ENCODE measurements at regions not wholly inside any gene's neighbourhood (a gene's known extent, or its start where the extent isn't known, plus 50 kb on each side); places are given as distances from the start of the nearest gene placed in this dataset.

DNA sequence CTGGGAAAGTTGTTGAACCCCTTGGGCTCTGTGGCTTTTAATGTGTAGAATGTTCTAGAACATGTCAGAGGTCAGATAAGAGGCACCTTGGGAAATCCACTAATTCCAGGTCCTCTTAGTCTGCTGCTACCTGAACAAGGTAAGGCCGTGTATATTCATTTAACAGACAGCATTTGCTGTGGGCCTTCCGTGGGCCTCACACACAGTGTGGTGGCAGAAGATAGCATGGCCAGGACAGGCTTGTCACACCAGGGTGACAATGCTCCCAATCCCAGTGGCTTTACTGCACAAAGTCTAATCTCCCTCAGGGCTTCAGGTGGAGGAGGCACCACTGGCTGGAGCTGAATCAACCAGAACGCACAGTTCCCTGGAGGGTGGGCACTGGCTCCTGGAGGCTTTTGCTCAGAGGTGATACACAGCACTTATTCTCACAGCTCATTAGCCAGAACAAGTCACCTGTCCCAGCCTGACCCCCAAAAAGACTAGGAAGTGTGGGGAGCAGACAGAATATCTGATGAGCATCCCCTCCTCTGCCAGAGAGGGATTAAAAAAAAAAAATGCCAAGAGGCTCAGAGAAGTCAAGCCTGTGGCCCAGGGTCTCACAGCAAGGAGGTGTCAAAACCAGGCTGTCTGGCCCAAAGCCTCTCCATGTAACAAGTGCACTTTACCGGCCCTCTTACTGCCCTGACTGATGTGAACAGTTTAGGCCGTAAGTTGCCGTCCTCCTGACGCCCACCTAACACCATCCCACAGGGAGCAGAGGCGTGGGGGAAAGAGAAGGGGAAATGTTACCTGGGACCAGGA, 216.9 kb upstream of the RAB6C start:
- H3K27me3 ChIP-seq: no peaks in the 10 kb centered on the region
- H3K27ac ChIP-seq: no peak overlapping the region
- in situ Hi-C loops (cut with MboI; ENCODE audit: low sequenced_read_pairs in 4 of 4): no loop called here
- no peaks in the 10 kb centered on the region for H3K36me3 ChIP-seq
- H3K4me1 ChIP-seq: peaks cover 0 to 4% of the 10 kb centered on the region in 2 donors
- ATAC-seq (no peak), DNase-seq (no peak)
- no peaks in the 10 kb centered on the region for H3K9me3 ChIP-seq
- intact Hi-C loops (cut with DNase I; ENCODE audit: low total_unique reads): no loop called here
- TF ChIP-seq CTCF (IDR thresholded peaks at IDR 0.05 in 4 of 5, conservative IDR thresholded peaks at IDR 0.05 in 1 of 5): no peak
- no peak for TF ChIP-seq POLR2A (IDR thresholded peaks at IDR 0.05)
- no peak overlapping the region for H3K4me3 ChIP-seq

DNA sequence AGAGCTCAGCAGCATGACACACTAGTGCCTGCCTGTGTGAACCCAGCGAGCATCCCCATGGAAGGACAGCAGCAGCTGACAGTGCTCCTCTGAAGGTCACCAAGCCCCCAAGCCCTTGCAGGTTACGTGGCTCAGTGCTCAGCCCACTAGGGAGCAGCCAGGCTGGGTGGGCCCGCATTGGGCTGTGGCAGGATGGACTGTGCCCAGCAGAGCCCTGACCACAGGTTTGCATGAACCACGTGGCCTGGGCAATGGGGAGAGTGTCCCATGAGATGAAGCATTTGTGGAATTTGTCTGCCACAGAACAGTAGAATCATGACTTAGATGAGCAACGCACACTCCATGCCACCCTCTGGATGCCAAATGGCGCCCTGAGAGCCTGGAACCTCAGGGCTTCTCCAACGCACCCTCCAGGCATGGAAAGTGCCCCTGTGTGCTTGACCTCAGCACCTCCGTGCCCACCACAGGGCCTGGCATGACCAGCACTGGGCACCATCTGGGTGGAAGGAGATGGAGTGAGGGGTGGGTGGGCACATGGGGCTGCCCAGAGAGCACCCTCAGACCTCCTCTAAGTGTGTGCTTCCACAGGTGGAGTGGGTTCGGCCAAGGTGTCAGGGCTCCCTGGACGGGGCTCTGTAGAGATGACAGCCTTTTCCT, 216.1 kb upstream of the RAB6C start:
- DNase-seq (no peak), ATAC-seq (no peak)
- Histone ChIP-seq H3K9me3 (no peaks in the 10 kb centered on the region), H3K27ac (no peak overlapping the region), H3K4me3 (no peak overlapping the region), H3K27me3 (no peaks in the 10 kb centered on the region), H3K36me3 (no peaks in the 10 kb centered on the region), H3K4me1 (peaks cover 0 to 4% of the 10 kb centered on the region in 2 donors)
- intact Hi-C loops (cut with DNase I; ENCODE audit: low total_unique reads): no loop called here
- TF ChIP-seq POLR2A (IDR thresholded peaks at IDR 0.05) (no peak), CTCF (IDR thresholded peaks at IDR 0.05 in 4 of 5, conservative IDR thresholded peaks at IDR 0.05 in 1 of 5) (no peak)
- in situ Hi-C loops (cut with MboI; ENCODE audit: low sequenced_read_pairs in 4 of 4): no loop called here

- DNase-seq (no peak), ATAC-seq (no peak)
- Histone ChIP-seq H3K4me3 (no peak overlapping the region), H3K36me3 (no peaks in the 10 kb centered on the region), H3K27me3 (no peaks in the 10 kb centered on the region), H3K9me3 (no peaks in the 10 kb centered on the region), H3K27ac (no peak overlapping the region), H3K4me1 (no peaks in the 10 kb centered on the region)
- in situ Hi-C loops (cut with MboI; ENCODE audit: low sequenced_read_pairs in 4 of 4) (no loop called here), intact Hi-C loops (cut with DNase I; ENCODE audit: low total_unique reads) (no loop called here)
- TF ChIP-seq POLR2A (IDR thresholded peaks at IDR 0.05): no peak
These were observed 215.5 kb upstream of the RAB6C start for GRCh38 chr2:129763966-129764365.

DNA sequence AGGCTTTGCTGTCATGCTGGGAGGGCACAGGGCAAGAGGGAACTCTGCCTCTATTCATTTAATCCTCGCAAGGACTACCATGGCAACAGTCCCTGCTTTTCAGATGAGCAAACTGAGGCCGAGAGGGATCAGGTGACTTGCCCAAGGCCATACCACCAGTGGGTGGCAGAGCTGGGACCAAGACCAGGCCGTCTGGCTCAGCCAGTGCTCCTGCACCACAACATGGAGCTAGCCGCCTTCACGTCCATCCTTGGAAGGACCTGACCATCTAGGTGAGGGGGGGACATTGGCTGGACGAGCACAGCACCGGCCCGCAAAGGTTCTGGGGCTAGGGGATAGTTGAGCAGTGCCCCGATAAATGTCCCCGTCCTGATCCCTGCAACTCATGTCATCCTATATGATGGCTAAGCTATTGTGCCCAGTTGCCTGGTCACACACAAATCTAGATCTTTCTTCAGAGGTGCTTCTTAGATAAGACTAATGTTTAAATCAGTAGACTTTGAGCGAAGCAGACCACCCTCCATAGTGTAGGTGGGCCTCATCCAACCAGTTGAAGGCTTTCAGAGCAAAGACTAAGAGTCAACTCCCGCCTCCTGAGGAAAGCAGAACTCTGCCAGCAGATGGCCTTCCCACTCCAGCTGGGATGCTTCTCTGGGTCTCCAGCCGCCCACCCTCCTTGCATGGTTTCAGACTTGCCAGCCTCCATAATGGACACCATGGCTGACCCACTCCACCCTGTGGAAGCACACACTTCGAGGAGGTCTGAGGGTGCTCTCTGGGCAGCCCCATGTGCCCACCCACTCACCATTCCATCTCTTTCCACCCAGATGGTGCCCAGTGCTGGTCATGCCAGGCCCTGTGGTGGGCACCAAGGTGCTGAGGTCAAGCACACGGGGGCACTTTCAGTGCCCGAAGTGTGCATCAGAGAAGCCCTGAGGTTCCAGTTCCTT, 214.8 kb upstream of the RAB6C start:
- Histone ChIP-seq H3K4me3 (no peak overlapping the region), H3K4me1 (no peaks in the 10 kb centered on the region), H3K27ac (no peak overlapping the region), H3K9me3 (no peaks in the 10 kb centered on the region), H3K27me3 (no peaks in the 10 kb centered on the region), H3K36me3 (no peaks in the 10 kb centered on the region)
- intact Hi-C loops (cut with DNase I; ENCODE audit: low total_unique reads) (no loop called here), in situ Hi-C loops (cut with MboI; ENCODE audit: low sequenced_read_pairs in 4 of 4) (no loop called here)
- TF ChIP-seq POLR2A (IDR thresholded peaks at IDR 0.05) (no peak), CTCF (IDR thresholded peaks at IDR 0.05 in 4 of 5, conservative IDR thresholded peaks at IDR 0.05 in 1 of 5) (no peak)
- DNase-seq (no peak), ATAC-seq (no peak)

GRCh38 chr2:129765326-129765677, 214.2 kb upstream of the RAB6C start:
- intact Hi-C loops (cut with DNase I; ENCODE audit: low total_unique reads): no loop called here
- DNase-seq: no peak
- TF ChIP-seq POLR2A (IDR thresholded peaks at IDR 0.05): no peak
- no peak for TF ChIP-seq CTCF (IDR thresholded peaks at IDR 0.05 in 4 of 5, conservative IDR thresholded peaks at IDR 0.05 in 1 of 5)
- in situ Hi-C loops (cut with MboI; ENCODE audit: low sequenced_read_pairs in 4 of 4): no loop called here
- H3K36me3 ChIP-seq: no peaks in the 10 kb centered on the region
- H3K4me1 ChIP-seq: no peaks in the 10 kb centered on the region
- H3K4me3 ChIP-seq: no peak overlapping the region
- H3K9me3 ChIP-seq: no peaks in the 10 kb centered on the region
- H3K27me3 ChIP-seq: no peaks in the 10 kb centered on the region
- ATAC-seq: no peak
- H3K27ac ChIP-seq: no peak overlapping the region
